ENCODE measurements at regions not wholly inside any gene's neighbourhood (a gene's known extent, or its start where the extent isn't known, plus 50 kb on each side); places are given as distances from the start of the nearest gene placed in this dataset.
"Not testable (repeated sequence)": the region's sequence is repeated elsewhere in the genome, so short reads cannot be mapped to it uniquely, and the experiment has no call there.

- Mint-ChIP-seq H3K4me1 (peaks cover 12% of the 10 kb centered on the region), H3K36me3 (peaks cover 21% of the 10 kb centered on the region), H3K4me3 (peak overlapping the region; percentile 38), H3K9me3 (ENCODE audit: low read depth) (peaks cover 12% of the 10 kb centered on the region), H3K27ac (peak overlapping the region; percentile 86)
- CTCF ChIA-PET, result interaction anchor here (0.8 kb wide), 1 partner anchor 32 kb away, joined by 4 read pairs; no protein-coding TSS in a partner anchor
- not testable (repeated sequence) for H3K27me3 Mint-ChIP-seq, DNase-seq, ATAC-seq
These were observed 119.7 kb downstream of the RSL24D1 start for GRCh38 chr15:55077052-55077451.

GRCh38 chr15:55074431-55074830, 122.3 kb downstream of the RSL24D1 start:
- no peak for DNase-seq
- Mint-ChIP-seq H3K27ac (no peak overlapping the region), H3K4me1 (peaks cover 12% of the 10 kb centered on the region), H3K4me3 (no peak overlapping the region), H3K27me3 (peaks cover 4% of the 10 kb centered on the region), H3K36me3 (peaks cover 21% of the 10 kb centered on the region), H3K9me3 (ENCODE audit: low read depth) (peaks cover 12% of the 10 kb centered on the region)
- ATAC-seq, result no peak
- CTCF ChIA-PET, result interaction anchor here (0.8 kb wide), 1 partner anchor 141 kb away, joined by 3 read pairs; no protein-coding TSS in a partner anchor

DNA sequence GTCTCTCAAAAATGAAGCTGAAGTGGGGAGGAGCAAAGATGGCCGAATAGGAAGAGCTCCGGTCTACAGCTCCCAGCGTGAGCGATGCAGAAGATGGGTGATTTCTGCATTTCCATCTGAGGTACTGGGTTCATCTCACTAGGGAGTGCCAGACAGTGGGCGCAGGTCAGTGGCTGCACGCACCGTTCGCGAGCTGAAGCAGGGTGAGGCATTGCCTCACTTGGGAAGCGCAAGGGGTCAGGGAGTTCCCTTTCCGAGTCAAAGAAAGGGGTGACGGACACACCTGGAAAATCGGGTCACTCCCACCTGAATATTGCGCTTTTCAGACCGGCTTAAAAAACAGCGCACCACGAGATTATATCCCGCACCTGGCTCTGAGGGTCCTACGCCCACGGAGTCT, 132.8 kb downstream of the RSL24D1 start:
- H3K36me3 Mint-ChIP-seq; CTCF ChIA-PET; H3K27me3 Mint-ChIP-seq; H3K4me3 Mint-ChIP-seq; H3K4me1 Mint-ChIP-seq; DNase-seq; H3K27ac Mint-ChIP-seq; ATAC-seq; H3K9me3 Mint-ChIP-seq (ENCODE audit: low read depth): not testable (repeated sequence)

- Mint-ChIP-seq H3K27me3 (peaks cover 2% of the 10 kb centered on the region), H3K4me3 (no peak overlapping the region), H3K36me3 (peaks cover 3% of the 10 kb centered on the region), H3K9me3 (ENCODE audit: low read depth) (peaks cover 4% of the 10 kb centered on the region), H3K4me1 (no peaks in the 10 kb centered on the region), H3K27ac (no peak overlapping the region)
- ATAC-seq (no peak), DNase-seq (no peak)
- CTCF ChIA-PET, result no interaction called here
These were observed 135.9 kb downstream of the RSL24D1 start for GRCh38 chr15:55060836-55061235.

- DNase-seq (no peak), ATAC-seq (no peak)
- H3K27ac Mint-ChIP-seq, result no peak overlapping the region
- H3K36me3 Mint-ChIP-seq, result no peaks in the 10 kb centered on the region
- H3K27me3 Mint-ChIP-seq, result peaks cover 15% of the 10 kb centered on the region
- H3K4me1 Mint-ChIP-seq, result no peaks in the 10 kb centered on the region
- H3K4me3 Mint-ChIP-seq, result no peak overlapping the region
- CTCF ChIA-PET, result no interaction called here
- no peaks in the 10 kb centered on the region for H3K9me3 Mint-ChIP-seq (ENCODE audit: low read depth)
These were observed 140.2 kb downstream of the RSL24D1 start for GRCh38 chr15:55056500-55056899.

DNA sequence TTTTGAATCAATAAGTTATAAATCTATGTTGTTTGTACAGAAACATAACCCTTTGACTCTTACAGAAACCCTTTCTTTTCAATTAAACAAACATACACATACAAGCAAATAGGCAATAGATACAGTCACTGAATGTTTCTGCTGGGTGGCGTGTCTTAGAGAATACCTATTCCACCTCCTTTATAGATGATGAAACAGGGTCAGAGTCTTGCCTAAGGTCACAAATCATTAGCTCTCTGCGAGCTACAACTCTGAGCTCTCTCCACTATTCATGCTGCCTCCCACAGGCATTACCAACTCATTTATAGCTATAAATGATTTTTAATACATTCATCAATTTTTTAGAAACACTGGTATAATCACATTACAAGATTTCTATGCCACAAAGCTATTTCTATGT, 152.6 kb downstream of the RSL24D1 start:
- Mint-ChIP-seq H3K36me3 (no peaks in the 10 kb centered on the region), H3K4me1 (no peaks in the 10 kb centered on the region), H3K27ac (no peak overlapping the region), H3K4me3 (no peak overlapping the region), H3K9me3 (ENCODE audit: low read depth) (no peaks in the 10 kb centered on the region), H3K27me3 (peaks cover 6% of the 10 kb centered on the region)
- ATAC-seq, result no peak
- CTCF ChIA-PET, result no interaction called here
- no peak for DNase-seq

DNA sequence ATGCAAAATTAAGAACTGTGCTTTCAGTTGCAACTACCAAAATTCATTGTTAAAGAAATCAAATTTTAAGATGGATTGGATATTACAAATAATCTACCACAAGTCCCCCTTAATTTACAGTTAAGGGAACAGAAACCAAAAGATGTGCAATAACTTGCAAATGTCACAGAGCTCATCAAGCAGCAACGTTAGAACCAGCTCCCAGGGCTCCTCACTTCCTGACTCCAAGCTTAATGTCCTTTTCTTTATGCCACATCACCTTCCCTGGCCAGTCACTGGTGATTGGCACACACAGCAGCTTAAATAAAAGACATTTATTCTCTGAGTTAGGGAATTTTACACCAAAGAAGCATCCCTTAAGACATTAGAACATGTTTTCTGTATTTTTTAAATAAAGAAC, 159.7 kb downstream of the RSL24D1 start:
- Mint-ChIP-seq H3K27me3 (peaks cover 16% of the 10 kb centered on the region), H3K4me3 (no peak overlapping the region), H3K9me3 (ENCODE audit: low read depth) (no peaks in the 10 kb centered on the region), H3K36me3 (no peaks in the 10 kb centered on the region), H3K27ac (no peak overlapping the region), H3K4me1 (no peaks in the 10 kb centered on the region)
- CTCF ChIA-PET, result no interaction called here
- no peak for DNase-seq
- ATAC-seq, result no peak

- Mint-ChIP-seq H3K27ac (no peak overlapping the region), H3K27me3 (peaks cover 15% of the 10 kb centered on the region), H3K36me3 (no peaks in the 10 kb centered on the region), H3K4me3 (no peak overlapping the region), H3K4me1 (no peaks in the 10 kb centered on the region), H3K9me3 (ENCODE audit: low read depth) (no peaks in the 10 kb centered on the region)
- DNase-seq (no peak), ATAC-seq (no peak)
- CTCF ChIA-PET, result no interaction called here
These were observed 161.0 kb downstream of the RSL24D1 start for GRCh38 chr15:55035749-55036148.

GRCh38 chr15:55033574-55033973, 163.2 kb downstream of the RSL24D1 start:
- H3K27ac Mint-ChIP-seq, result no peak overlapping the region

GRCh38 chr15:55031727-55032126, 165.0 kb downstream of the RSL24D1 start:
- DNase-seq, result no peak
- CTCF ChIA-PET, result no interaction called here
- Mint-ChIP-seq H3K36me3 (no peaks in the 10 kb centered on the region), H3K27ac (no peak overlapping the region), H3K4me1 (no peaks in the 10 kb centered on the region), H3K4me3 (no peak overlapping the region), H3K27me3 (peaks cover 17% of the 10 kb centered on the region), H3K9me3 (ENCODE audit: low read depth) (no peaks in the 10 kb centered on the region)
- ATAC-seq, result no peak

More at GRCh38 chr15:55033574-55033973, 163.2 kb downstream of the RSL24D1 start:
- ATAC-seq (no peak), DNase-seq (no peak)
- H3K4me1 Mint-ChIP-seq, result no peaks in the 10 kb centered on the region
- no peaks in the 10 kb centered on the region for H3K9me3 Mint-ChIP-seq (ENCODE audit: low read depth)
- CTCF ChIA-PET, result no interaction called here
- no peaks in the 10 kb centered on the region for H3K36me3 Mint-ChIP-seq
- no peak overlapping the region for H3K4me3 Mint-ChIP-seq
- H3K27me3 Mint-ChIP-seq, result peaks cover 19% of the 10 kb centered on the region

DNA sequence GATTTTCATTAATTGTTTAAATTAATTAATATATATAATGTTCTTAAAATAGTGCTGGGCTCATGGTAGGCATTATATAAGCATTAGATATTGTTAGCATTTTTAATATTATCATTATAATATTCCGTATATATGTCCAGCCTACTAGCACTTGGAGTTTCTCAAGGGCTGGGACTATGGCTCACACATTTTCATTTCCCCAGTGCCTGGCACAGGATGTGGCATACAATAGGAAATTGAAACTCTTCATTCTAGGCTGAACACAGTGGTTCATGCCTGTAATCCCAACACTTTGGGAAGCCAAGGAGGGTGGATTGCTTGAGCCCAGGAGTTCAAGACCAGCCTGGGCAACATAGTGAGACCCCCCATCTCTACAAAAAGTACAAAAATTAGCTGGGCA, 170.4 kb downstream of the RSL24D1 start:
- Mint-ChIP-seq H3K27me3 (peaks cover 16% of the 10 kb centered on the region), H3K36me3 (no peaks in the 10 kb centered on the region), H3K4me3 (no peak overlapping the region), H3K9me3 (ENCODE audit: low read depth) (no peaks in the 10 kb centered on the region), H3K4me1 (no peaks in the 10 kb centered on the region), H3K27ac (no peak overlapping the region)
- CTCF ChIA-PET, result no interaction called here
- ATAC-seq (no peak), DNase-seq (no peak)

- Mint-ChIP-seq H3K4me1 (no peaks in the 10 kb centered on the region), H3K27ac (no peak overlapping the region), H3K9me3 (ENCODE audit: low read depth) (no peaks in the 10 kb centered on the region), H3K27me3 (peaks cover 5% of the 10 kb centered on the region), H3K4me3 (no peak overlapping the region), H3K36me3 (no peaks in the 10 kb centered on the region)
- no peak for DNase-seq
- CTCF ChIA-PET, result no interaction called here
- no peak for ATAC-seq
These were observed 179.1 kb downstream of the RSL24D1 start for GRCh38 chr15:55017635-55018034.

DNA sequence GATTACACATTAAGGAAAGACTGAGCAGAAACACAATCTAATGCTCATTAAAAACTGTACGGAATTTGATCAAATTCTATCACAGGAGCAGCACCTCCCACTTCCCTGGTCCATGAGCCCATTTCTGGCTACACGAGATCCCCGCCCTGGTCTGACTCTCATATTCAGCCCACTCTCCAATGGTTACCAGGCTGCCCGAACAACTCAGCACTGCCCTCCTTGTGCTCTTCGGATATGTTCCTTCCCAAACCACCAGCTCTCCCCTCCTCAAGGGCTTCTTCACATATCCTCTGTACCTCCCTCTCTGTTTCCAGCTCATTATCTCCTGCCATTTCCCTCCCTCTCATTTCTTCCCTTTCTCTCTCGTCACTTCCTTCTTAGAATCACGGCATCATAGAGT, 180.5 kb downstream of the RSL24D1 start:
- peaks cover 5% of the 10 kb centered on the region for H3K27me3 Mint-ChIP-seq
- no peaks in the 10 kb centered on the region for H3K4me1 Mint-ChIP-seq
- ATAC-seq (no peak), DNase-seq (no peak)
- no peaks in the 10 kb centered on the region for H3K36me3 Mint-ChIP-seq
- H3K9me3 Mint-ChIP-seq (ENCODE audit: low read depth), result no peaks in the 10 kb centered on the region
- no peak overlapping the region for H3K27ac Mint-ChIP-seq
- no peak overlapping the region for H3K4me3 Mint-ChIP-seq
- CTCF ChIA-PET, result no interaction called here

- no peaks in the 10 kb centered on the region for H3K9me3 Mint-ChIP-seq (ENCODE audit: low read depth)
- ATAC-seq (no peak), DNase-seq (no peak)
- H3K36me3 Mint-ChIP-seq, result no peaks in the 10 kb centered on the region
- no peak overlapping the region for H3K27ac Mint-ChIP-seq
- peaks cover 5% of the 10 kb centered on the region for H3K27me3 Mint-ChIP-seq
- no peak overlapping the region for H3K4me3 Mint-ChIP-seq
- CTCF ChIA-PET, result no interaction called here
- no peaks in the 10 kb centered on the region for H3K4me1 Mint-ChIP-seq
These were observed 181.7 kb downstream of the RSL24D1 start for GRCh38 chr15:55015093-55015445.

GRCh38 chr15:55014391-55015092, 182.2 kb downstream of the RSL24D1 start:
- CTCF ChIA-PET, result no interaction called here
- Mint-ChIP-seq H3K36me3 (no peaks in the 10 kb centered on the region), H3K27me3 (peaks cover 5% of the 10 kb centered on the region), H3K27ac (no peak overlapping the region), H3K4me1 (no peaks in the 10 kb centered on the region), H3K9me3 (ENCODE audit: low read depth) (no peaks in the 10 kb centered on the region), H3K4me3 (no peak overlapping the region)
- DNase-seq, result no peak
- no peak for ATAC-seq

Measured in activated CD8-positive, alpha-beta memory T cell treated with anti-CD3 and anti-CD28 coated beads, Interleukin-2, amount 10 ng/mL, durations not matched to agents 7 days and 5 days (primary cell).